NCI-H2196 (cell line): ENCODE measurements at regions not wholly inside any gene's neighbourhood (a gene's known extent, or its start where the extent isn't known, plus 50 kb on each side); places are given as distances from the start of the nearest gene placed in this dataset.
A peak's percentile ranks its signal among the peaks of the same experiment; 100 is the strongest.
"Not testable (repeated sequence)": the region's sequence is repeated elsewhere in the genome, so short reads cannot be mapped to it uniquely, and the experiment has no call there.

Experiments used
- DNase-seq: peaks from one replicate; lab custom pipeline; 2025; ENCODE audit not compliant: unreplicated experiment; lab: John Stamatoyannopoulos, UW

- no peak for DNase-seq
Measured at GRCh38 chr10:65556006-65556405, 1369.8 kb upstream of the LRRTM3 start.

- no peak for DNase-seq
Measured at GRCh38 chr10:65559369-65559768, 1366.5 kb upstream of the LRRTM3 start.

- no peak for DNase-seq
Measured at GRCh38 chr10:65565246-65565645, 1360.6 kb upstream of the LRRTM3 start.

GRCh38 chr10:65566906-65567305 lies 1358.9 kb upstream of the LRRTM3 start:
- no peak for DNase-seq

- DNase-seq, result peak; percentile 32
Measured at GRCh38 chr10:65570143-65571010, 1355.5 kb upstream of the LRRTM3 start.

- DNase-seq, result no peak
Measured at GRCh38 chr10:65571011-65571570, 1354.7 kb upstream of the LRRTM3 start.

GRCh38 chr10:65581426-65582026 lies 1344.3 kb upstream of the LRRTM3 start:
- DNase-seq, result no peak

- DNase-seq, result no peak
Measured at GRCh38 chr10:65602182-65602865, 1323.5 kb upstream of the LRRTM3 start.

GRCh38 chr10:65611592-65611991 lies 1314.2 kb upstream of the LRRTM3 start:
- no peak for DNase-seq

- no peak for DNase-seq
Measured at GRCh38 chr10:65614956-65615565, 1310.8 kb upstream of the LRRTM3 start.

GRCh38 chr10:65618126-65618525 lies 1307.7 kb upstream of the LRRTM3 start:
- no peak for DNase-seq

- DNase-seq, result no peak
Measured at GRCh38 chr10:65620404-65621048, 1305.3 kb upstream of the LRRTM3 start.

- no peak for DNase-seq
Measured at GRCh38 chr10:65622608-65623007, 1303.2 kb upstream of the LRRTM3 start.

GRCh38 chr10:65628493-65629139 lies 1297.2 kb upstream of the LRRTM3 start:
- DNase-seq, result no peak

- DNase-seq, result no peak
Measured at GRCh38 chr10:65660006-65660405, 1265.8 kb upstream of the LRRTM3 start.

- DNase-seq, result no peak
Measured at GRCh38 chr10:65670087-65670486, 1255.7 kb upstream of the LRRTM3 start.

GRCh38 chr10:65670596-65670995 lies 1255.2 kb upstream of the LRRTM3 start:
- not testable (repeated sequence) for DNase-seq

GRCh38 chr10:65675236-65675635 lies 1250.6 kb upstream of the LRRTM3 start:
- DNase-seq, result no peak

GRCh38 chr10:65684896-65685295 lies 1240.9 kb upstream of the LRRTM3 start:
- no peak for DNase-seq

GRCh38 chr10:65701168-65701776 lies 1224.6 kb upstream of the LRRTM3 start:
- no peak for DNase-seq
